GDM1 (cell line): ENCODE measurements at regions not wholly inside any gene's neighbourhood (a gene's known extent, or its start where the extent isn't known, plus 50 kb on each side); places are given as distances from the start of the nearest gene placed in this dataset.

Experiments
- DNase-seq: peaks from one replicate; lab custom pipeline; 2025; lab: John Stamatoyannopoulos, UW

DNA sequence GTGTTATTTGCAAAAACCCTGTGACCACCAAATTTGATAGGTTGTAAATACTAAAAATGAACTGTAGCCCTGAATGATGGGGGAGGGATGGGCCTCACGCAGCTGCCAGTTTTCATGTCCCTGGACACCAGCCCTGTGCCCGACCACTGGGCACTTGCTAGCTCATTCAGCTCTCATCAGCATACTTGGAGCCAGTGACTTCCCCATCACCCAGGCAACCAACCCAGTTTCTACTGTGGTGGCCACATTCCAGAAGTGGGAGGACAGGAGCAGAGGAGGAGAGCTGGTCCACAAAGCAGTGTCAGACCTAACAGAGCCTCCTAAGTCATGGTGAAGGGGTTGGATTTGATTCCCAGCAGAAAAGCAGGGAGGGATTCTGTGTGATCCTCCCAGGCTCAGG is 128.2 kb downstream of the CPEB2 start:
- no peak for DNase-seq

DNA sequence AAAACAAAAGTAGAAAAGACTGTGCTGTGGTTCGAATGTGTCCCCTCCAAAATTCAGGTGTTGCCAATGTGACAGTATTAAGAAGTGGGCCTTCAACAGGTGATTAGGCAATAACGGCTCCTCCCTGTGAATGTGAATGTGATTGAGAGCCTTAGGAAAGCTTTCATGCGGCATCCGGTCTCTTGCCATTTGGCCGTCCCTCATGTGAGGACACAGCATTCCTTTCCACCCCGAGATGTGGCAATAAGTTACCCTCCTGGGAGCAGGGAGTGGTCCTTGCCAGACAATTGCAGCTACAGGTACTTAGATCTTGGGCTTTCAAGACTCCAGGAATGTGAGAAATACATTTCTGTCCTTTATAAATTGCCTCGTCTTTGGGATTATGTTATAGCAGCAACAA is 129.3 kb downstream of the CPEB2 start:
- no peak for DNase-seq

DNA sequence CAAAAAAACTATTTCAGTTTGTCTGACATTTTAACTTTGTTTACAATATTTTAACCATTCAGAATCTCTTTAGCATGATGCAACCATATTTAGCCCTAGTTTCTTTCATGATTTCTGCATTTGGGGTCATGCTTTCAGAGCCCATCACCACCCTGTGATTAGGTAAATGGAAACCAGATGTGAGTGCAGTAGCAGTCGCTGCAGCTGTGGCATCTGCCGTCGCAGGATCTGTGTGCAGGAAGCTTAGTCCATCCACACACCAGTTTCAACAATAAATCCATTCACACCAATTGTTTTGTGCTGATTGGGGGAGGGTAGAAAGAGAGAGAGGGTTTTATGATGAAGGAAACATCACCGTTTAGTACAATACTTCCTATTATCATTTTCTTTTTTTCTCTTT is 130.5 kb downstream of the CPEB2 start:
- no peak for DNase-seq

DNA sequence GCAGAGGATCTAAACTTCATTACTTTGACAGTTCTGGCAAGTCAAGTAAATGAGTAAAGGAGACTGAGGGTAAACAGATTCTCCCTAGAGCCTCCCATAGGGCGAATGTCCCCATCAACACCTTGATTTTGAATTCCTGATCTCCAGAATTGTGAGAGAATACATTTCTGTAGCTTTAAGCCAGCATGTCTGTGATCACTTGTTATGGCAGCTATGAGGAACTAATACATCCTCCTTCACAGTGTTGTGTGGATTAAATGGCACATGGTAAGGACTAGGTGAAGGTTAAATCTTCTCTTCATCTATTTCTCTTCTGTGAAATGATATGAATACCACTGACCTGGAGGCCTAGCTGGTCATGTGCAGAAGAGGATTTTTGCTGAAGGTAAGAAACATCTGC is 137.3 kb downstream of the CPEB2 start:
- DNase-seq, result no peak

DNA sequence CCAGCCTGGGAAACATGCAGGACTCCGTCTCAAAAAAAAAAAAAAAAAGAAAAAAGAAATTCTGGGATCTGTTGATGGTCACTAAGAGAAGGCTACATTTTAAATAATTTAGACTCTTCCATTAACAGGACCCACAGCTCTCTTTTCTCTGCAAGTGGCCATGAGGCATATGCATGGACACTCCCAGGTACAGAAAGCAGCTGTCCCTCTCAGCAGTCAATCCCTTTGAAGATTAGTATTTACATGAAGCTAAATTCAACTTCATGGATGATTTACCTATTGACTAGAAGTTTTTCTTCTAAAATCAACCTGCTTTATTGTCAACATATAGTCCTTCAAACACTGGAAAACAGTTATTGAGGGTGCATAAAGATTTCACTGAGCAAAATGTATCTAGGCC is 139.9 kb downstream of the CPEB2 start:
- DNase-seq, result no peak

DNA sequence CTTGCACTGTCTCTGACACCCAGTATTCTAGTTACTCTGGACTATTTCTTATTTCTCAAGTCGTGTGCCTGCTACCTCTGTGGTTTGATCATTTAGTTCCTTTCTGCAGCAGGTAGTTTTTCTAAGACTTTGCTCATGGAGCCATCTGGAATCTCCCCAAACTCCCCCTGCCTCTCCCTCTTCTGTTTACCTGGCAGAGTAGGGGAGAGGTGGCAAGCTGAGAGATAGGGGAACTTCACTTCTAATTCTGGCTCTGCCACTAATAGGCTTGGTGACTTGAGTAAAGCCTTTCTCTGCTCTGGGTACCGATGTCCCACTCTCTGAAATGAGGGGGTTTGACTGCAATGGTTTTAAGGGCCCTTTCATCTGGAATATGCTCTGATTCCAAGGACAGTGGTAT is 141.3 kb downstream of the CPEB2 start:
- no peak for DNase-seq

DNA sequence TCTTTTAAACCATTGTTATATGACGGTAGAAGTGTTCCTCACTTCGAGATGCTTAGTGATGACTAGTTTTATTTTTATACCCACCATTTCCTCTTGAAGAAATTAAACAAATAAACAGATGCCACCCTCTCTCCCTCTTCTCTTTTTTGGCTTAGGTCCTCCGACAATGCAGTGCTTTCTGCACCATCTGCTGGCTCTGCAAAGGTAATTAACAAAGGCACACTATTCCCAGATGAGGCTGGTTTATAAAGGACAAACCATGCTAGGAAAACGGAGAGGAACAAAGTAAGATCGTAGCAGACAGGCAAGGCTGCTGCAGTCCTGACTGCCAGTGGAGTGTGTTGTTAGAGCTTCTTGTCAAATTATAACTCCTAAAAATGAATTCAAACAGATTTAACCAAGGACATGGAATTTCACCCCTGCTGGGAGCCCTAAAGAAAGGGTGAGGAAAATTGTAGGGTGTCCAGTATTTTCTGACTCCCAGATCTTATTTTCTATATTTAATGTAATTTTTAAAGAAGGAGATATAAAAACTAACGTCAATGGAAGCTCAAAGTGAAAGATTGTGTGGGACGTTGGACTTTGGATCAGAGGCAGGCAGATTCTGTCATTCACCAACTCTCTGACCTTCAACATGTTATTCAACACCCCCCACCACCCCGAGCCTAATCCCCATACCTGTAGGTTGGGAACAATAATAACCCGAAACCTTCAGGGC is 142.1 kb downstream of the CPEB2 start:
- DNase-seq, result no peak

DNA sequence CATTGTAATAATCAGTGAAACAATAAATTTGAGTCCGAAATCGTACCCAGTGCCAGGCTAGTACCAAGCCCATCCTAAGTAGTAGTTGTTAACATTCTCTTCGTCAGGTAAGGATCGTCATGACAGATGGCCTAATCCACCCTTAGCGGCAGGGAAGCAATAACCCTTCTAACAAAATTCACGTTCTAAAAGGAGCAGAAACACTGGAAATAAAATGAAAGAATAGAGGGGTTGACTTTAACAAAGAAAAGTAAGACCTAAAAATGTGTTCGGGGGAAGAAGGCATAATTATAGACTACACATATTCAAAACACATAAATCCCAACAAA is 142.7 kb downstream of the CPEB2 start:
- no peak for DNase-seq

DNA sequence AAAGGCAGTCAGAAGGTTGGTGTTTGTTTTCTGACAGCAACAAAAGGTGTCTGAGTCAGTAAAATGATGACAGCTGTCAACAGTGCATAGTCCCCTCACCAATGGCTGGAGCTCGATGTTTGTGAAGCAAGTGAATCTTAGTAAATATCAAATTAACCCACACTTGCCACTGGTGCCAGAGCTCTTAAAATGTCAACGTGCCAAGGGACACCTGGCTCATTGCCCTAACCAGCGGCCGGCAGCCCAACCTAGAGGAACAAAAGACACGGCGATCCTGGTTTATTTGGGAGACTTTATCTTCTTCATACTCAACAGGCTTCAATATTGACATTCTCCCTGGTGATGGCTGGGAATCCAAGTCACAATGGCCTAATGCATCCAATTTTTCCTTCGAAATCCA is 143.4 kb downstream of the CPEB2 start:
- DNase-seq, result no peak

DNA sequence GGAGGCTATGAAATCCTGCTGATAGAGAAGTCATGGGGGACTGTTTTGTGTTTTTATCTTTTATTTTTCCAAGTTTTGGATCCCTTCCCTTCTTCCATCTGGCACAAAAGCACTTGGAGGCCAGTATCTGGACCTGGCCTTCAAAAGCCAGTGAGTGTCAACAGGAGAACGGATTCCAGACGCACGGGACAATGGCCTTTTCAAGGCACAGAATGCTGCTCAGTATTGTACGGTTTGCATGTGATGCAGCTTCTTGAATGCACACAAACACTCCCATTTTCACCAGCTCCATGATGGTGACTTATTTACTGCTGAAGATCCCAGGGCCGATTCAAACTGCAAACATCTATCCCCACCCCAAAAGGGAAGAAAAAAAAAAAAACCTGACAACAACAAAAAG is 145.4 kb downstream of the CPEB2 start:
- no peak for DNase-seq

DNA sequence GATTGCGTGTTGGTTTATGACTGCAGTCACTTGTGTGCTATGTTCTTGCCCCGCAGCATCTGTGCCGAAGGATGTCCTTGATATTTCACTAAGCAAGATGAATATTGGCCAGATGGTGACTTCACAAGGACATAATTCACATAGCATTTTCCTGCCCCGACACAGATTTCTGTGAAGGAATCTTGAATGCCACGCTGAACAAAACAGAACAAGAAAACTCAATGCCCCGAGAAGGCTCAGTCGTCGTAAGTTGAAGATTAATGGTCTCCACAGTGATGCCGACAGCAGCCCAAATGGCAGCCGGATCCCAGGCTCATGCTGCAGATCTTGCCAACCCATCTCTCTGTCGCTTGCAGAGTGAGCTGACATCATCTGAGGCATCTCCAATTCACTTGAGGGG is 145.9 kb downstream of the CPEB2 start:
- DNase-seq, result no peak

DNA sequence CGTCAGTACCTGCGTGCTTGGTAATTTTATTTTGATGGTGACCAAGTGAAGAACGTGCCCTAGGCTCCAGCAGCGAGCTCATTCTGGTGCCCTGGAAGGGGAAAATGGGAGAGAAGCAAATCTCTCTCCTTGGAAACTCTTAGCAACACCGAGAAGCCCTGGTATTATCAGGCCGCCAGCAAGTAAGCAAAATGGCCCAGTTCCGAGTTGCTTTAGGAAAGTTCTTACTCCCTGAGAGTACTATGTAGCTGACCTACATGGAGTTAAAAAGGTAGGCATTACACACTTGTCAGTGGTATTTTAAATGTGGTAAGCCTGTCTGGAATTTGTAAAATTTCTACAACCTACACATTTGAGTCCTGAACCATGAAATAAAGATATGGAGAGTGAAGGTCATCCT is 146.4 kb downstream of the CPEB2 start:
- no peak for DNase-seq

DNA sequence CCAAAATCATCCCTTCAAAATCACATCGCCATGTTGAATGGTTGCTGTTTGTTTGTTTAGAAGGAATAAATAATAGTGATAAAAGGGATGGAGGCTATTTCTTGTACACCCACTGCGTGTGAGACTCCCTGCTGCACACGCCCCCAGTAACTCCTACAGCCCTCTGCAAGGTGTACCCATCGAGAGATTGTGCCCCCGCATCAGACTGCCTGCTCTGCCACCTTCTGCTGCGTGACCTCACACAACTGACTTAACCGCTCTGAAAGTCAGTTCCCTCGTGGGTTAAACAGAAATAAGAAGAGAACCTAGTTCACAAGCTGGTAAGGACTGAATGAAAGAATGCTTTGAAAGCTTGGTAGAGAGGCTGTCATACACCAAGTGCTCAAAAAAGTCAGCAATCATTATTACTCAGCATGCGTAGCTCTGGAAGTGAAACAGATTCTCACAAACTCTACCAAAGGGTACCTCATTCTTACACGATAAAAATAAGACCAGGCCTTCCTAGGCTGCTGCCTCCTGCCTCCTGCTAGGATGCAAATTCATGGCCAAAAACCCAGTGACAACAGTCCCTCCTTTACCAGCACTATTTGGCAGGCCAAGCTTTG is 147.1 kb downstream of the CPEB2 start:
- no peak for DNase-seq

DNA sequence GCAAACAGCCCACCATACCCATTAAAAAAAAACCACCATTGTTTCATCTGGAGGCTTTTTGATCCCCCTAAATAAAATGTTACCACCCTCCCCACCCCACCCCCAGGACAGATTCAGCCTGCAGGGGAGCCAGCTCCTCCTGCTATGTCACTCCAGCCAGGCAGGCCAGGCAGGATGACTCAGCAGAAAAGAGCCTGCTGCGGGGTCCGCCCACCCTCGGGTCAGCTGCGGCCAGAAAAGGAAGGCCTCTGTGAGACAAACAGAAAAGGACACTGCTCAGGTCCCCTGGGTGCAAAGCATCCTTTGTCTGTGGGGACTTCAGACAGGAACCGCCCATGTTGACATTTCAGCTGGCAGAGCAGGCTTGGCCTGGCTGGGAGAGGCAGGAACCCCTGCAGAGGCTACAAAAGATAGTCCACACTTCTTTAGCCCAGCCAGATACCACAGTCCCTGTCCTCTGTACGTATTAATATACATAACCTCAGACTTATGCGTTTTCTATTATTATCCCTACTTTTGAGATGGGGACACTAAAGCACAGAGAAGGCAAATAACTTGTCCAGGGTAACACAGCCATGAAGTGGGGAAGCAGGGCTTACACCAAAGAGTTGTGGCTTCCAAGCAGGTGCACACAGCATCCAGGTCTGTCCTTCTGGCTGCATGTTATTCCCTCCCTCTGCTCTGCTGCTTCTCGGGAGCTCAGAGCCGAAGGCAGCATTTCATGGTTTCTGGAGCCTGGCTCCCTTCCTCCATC is 147.7 kb downstream of the CPEB2 start:
- no peak for DNase-seq

DNA sequence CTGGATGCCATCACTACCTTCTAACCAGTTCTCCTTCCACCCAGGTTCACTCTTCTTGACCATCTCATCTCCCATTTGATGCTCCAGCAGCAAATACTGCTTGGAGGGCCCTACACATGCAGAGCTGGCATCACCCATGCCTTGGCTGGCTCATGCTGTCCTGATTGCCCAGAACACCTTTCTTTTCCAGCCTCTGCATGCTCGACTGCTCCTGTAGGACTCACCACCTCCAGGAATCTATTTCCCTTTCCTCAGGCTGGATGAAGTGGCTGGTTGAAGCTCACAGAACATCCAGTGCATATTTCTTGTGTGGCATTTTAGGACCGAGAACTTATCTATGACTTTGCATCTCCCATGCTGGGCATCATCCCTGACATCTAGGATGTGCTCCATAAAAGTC is 148.3 kb downstream of the CPEB2 start:
- DNase-seq, result no peak

DNA sequence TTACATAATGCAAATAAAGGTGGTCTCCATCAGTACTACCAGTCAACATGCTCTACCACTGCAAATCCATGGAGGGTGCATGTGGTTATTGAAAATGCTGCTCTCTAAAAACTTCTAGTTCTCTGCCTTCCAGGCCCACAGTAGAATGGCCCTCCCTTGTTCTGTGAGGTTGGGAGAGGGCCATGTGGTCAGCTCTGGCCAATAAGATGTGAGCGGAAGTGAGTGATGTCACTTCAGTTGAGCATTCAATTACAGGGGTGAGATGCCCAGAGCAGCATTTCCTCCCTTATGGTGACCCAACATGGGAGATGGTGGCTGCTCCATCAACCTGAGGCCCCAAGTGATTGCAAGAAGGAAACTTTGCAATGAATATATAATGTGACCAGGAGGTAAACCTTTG is 148.8 kb downstream of the CPEB2 start:
- DNase-seq, result no peak

DNA sequence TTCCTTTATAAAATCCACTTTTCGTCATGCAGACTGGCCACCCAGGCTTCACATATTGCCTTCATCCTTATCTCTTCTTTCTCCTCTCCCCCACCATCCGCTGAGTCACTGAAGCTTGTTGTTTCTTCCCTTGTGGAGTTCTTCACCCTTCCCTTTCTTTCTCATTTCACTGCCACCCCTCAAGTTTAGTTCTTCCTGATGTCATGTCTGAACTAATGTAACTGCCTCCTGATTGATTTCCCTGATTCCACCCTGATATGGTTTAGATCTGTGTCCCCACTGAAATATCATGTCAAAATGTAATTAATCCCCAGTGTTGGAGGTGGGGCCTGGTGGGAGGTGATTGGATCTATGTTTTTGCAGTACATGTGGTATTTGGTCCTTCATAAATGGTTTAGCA is 151.4 kb downstream of the CPEB2 start:
- DNase-seq, result no peak

DNA sequence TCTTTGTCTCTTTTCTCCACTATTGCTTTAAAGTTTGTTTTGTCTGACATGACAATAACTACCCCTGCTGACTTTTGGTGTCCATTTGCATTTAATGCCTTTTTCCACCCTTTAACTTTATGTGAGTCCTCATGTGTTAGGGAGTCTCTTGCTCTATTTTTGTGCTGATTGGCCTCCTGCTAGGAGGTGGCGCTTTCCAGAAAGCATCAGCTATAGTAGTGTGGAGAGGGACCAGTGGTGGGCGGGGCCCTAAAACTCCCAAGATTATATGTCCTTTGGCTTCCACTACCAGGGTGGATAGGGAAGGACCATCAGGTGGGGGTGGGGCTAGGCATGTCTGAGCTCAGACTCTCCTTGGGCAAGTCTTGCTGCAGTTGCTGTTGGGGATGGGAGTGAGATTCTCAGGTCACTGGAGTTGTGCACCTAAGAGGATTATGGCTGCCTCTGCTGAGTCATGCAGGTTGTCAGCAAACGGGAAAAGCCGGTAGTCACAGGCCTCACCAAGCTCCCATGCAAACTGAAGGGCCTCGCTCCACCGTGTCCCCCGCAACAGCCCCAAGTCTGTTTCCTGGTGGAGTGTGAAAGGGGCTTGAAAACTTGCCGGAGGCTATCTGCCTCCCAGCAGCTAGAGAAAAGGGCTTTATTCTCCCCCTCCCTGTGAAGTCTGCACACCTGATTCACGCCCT is 156.3 kb downstream of the CPEB2 start:
- no peak for DNase-seq

DNA sequence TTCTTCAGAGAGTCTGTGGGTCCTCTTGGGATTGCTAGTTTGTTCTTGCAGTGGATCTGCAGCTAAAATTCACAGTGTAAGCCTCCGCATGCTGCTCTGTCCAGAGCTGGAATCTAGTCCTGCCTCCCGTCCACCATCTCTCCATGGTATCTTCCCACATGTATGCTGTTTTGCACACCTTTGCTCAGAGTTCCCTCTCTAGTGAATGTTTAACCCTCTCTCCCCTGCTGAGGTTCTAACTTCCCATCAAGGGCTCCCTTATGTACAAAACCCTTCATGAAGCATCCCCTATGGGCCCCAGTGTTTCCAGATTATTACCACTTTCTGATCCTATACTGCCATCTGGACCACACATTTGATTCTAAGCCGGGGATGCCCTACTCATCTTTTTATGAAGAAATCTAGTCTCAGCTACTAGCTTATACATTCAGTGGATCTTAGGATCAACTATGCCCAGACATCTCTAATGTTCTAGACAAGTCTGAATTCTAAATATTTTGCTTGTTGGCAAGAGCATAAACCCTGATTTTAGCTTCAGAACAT is 157.3 kb downstream of the CPEB2 start:
- no peak for DNase-seq

DNA sequence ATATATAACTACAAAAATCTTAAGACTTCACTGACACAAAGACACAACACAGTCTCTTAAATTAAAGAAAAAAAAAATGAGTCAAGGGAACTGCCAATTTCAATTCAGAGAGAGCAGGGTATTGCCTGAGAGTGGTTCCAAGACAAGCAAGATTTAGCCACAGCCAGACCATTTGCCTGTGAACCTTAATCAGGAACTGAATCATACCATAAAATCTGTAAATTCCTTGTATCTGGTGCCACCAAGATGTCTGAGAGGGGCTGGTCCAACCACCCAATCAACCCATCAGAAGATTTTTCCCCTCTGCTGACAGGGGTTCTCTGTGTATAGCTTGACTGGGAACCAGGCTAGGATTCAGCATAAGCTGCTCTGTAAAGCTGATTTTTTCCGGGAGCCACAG is 159.2 kb downstream of the CPEB2 start:
- no peak for DNase-seq

DNA sequence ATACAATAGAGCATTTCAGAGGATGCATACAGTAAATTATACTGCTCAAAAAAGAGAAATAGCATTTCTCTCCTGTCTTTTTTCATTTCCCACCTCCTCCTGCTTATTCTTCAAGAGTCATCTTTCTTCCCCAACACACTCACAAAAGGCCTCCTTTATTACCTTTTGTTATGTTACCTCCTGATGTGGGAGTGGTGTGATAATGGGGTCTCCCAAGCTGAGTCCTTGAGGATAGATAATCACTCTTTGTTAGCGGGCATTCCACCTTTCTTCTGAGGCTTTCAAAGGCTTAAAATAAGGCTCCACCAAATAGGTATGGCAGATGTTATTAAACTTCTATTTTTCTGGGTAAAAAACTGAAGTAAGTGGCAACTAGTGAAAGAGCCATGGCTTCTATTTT is 159.8 kb downstream of the CPEB2 start:
- DNase-seq, result no peak

DNA sequence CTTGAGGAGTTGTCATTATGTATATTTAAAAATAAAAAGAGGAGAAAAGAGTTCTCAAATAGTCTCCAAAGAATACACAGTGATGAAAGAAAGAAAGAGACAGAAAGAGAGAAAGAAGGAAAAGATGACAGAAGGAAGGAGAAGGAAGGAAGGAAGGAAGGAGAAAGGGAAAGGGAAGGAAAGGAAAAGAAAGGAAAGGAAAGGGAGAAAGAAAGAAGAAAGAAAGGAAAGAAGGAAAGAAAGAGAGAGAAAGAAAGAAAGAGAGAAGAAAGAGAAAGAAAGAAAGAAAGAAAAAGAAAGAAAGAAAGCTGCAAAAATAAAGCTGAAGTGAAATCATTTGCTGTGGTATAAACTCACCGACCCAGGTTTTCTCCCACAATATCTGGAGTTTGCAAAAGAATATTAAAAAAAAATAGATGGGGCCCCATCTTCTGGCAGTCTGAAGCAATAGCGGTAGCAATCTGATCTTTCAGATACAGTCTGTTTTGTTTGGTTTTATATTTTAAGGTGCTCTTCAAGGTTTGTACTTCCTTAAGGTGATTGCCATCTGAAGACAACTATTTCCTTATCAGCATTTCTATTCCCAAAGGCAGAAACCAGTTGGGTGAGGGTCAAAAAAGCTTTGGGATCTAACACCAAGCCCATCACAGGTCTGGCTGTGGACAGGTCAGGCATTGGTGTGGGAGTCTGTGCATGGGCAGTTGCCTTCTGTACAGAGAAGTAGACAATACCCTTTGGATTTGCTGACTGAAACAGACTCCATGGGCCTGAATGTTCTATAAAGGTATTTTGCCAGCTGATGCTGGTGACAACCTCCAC is 160.4 kb downstream of the CPEB2 start:
- no peak for DNase-seq
